K562 (cell line): ENCODE measurements at regions not wholly inside any gene's neighbourhood (a gene's known extent, or its start where the extent isn't known, plus 50 kb on each side); places are given as distances from the start of the nearest gene placed in this dataset.

ENCODE experiments used
- ATAC-seq: fragments of 200-7000 bp; cut with Tn5 transposase; 3 replicates; pipeline ENCODE4 v1.9.1; 2020; ENCODE audit warnings: moderate library complexity
- BruUV-seq: library from RNA; stranded (reverse); fragments of 400-500 nt; replicated peaks from 2 replicates; lab custom pipeline; 2021; lab: Mats Ljungman, UMichigan
- CTCF ChIA-PET: fragments of 300-600 bp; formaldehyde crosslinking; extraction: SDS; loops from one replicate; lab custom pipeline; 2021; ENCODE audit warnings: low intra/inter-chr PET ratio; lab: Yijun Ruan, JAX
- POLR2A ChIA-PET: fragments of 300-600, 350-650 bp; sonication (Branson Sonifier 250); formaldehyde crosslinking; extraction: SDS; loops from one replicate; lab custom pipeline; 2021; ENCODE audit warnings: antibody characterized with exemption, inconsistent platforms; lab: Yijun Ruan, JAX
- DNase-seq, 4 experiments: peaks; one replicate each; pipeline versions ENCODE4 v3.0.0 to v3.0.0-alpha.2; 2011 to 2018; ENCODE audit warnings: low spot score in 3 of 4, mixed read lengths in 3 of 4; ENCODE audit errors: extremely low read depth in 1 of 4
- FAIRE-seq: peaks from 2 replicates; lab custom pipeline; 2011; peaks lifted over from hg19 to GRCh38; lab: Jason Lieb, UNC
- H2AFZ ChIP-seq: 2 replicates; pipeline ENCODE4 v1.6.0; 2011; ENCODE audit warnings: low read depth, low read length, control low read depth, inconsistent platforms
- H3K27ac ChIP-seq: fragments of 200-600 bp; 3 replicates; pipeline ENCODE4 v1.8.0; 2011; ENCODE audit warnings: low read depth, mild to moderate bottlenecking, control low read depth, inconsistent platforms, low read length, moderate library complexity, mixed read lengths; ENCODE audit errors: extremely low read depth
- H3K27me3 ChIP-seq, 2 experiments: fragments of 300-600 bp in 1 of 2; 2 replicates in 1 of 2; 3 replicates in 1 of 2; pipeline versions ENCODE4 v1.6.0 to v1.8.0; 2011; ENCODE audit warnings: inconsistent platforms in 2 of 2, low read length in 2 of 2, mild to moderate bottlenecking in 1 of 2, mixed read lengths in 1 of 2, moderate library complexity in 1 of 2; ENCODE audit not compliant: control insufficient read depth in 2 of 2, insufficient read depth in 2 of 2
- H3K36me3 ChIP-seq: fragments of 300-600 bp; 3 replicates; pipeline ENCODE4 v1.8.0; 2011; ENCODE audit warnings: mild to moderate bottlenecking, low read length, inconsistent platforms; ENCODE audit not compliant: control insufficient read depth, insufficient read depth
- H3K4me1 ChIP-seq, 2 experiments: fragments of 200-600 bp in 1 of 2; replicated peaks in 1 of 2; 2 replicates in 1 of 2; 3 replicates in 1 of 2; pipeline versions ENCODE4 v1.5.1 to v1.8.0; 2011; ENCODE audit warnings: inconsistent platforms in 2 of 2, low read length in 2 of 2, mild to moderate bottlenecking in 1 of 2, mixed read lengths in 1 of 2, moderate library complexity in 1 of 2; ENCODE audit not compliant: control insufficient read depth in 2 of 2, insufficient read depth in 2 of 2
- H3K4me2 ChIP-seq: 2 replicates; pipeline ENCODE4 v1.6.1; 2011; ENCODE audit warnings: low read length, control low read depth, inconsistent platforms, mixed read lengths; ENCODE audit not compliant: insufficient read depth
- H3K4me3 ChIP-seq: fragments of 200-600 bp; sonication (generic), shearing (Covaris generic); 2 replicates; pipeline ENCODE4 v1.5.1; 2016; ENCODE audit warnings: control low read depth, inconsistent platforms
- H3K79me2 ChIP-seq: fragments of 200-600 bp; 3 replicates; pipeline ENCODE4 v1.8.0; 2011; ENCODE audit warnings: low read length, inconsistent platforms; ENCODE audit not compliant: control insufficient read depth, insufficient read depth
- H3K9ac ChIP-seq, 2 experiments: 2 replicates each; pipeline versions ENCODE4 v1.6.0 to v1.6.1; 2011; ENCODE audit warnings: low read depth in 2 of 2, low read length in 2 of 2, control low read depth in 1 of 2, inconsistent platforms in 1 of 2, mild to moderate bottlenecking in 1 of 2, mixed read lengths in 1 of 2; ENCODE audit not compliant: insufficient read depth in 1 of 2
- H3K9me1 ChIP-seq: one replicate; pipeline ENCODE4 v1.6.0; 2011; ENCODE audit warnings: inconsistent platforms, mild to moderate bottlenecking, low read length, moderate library complexity; ENCODE audit not compliant: control insufficient read depth, insufficient read depth
- H3K9me3 ChIP-seq: replicated peaks from 2 replicates; pipeline ENCODE4 v1.5.1; 2011; ENCODE audit warnings: low read depth, low read length, inconsistent platforms; ENCODE audit not compliant: control insufficient read depth, insufficient read depth
- H4K20me1 ChIP-seq: replicated peaks from 2 replicates; pipeline ENCODE4 v1.6.1; 2011; ENCODE audit warnings: low read length, inconsistent platforms, mixed read lengths; ENCODE audit not compliant: control insufficient read depth, insufficient read depth
- BCLAF1 ChIP-seq, 2 experiments: fragments of 450-650 bp in 1 of 2; IDR thresholded peaks; 2 replicates each; pipeline ENCODE4 v1.6.1; 2011 to 2017; ENCODE audit warnings: low read depth in 2 of 2, antibody characterized with exemption in 1 of 2, borderline replicate concordance in 1 of 2, low read length in 1 of 2, mild to moderate bottlenecking in 1 of 2, mixed read lengths in 1 of 2; ENCODE audit not compliant: control insufficient read depth in 1 of 2
- CHD1 ChIP-seq: fragments of 200-600 bp; sonication (generic); IDR thresholded peaks from one replicate; pipeline ENCODE4 v1.6.1; 2012; ENCODE audit warnings: mild to moderate bottlenecking, moderate library complexity, low read length, inconsistent platforms
- KHSRP ChIP-seq: fragments of 450-650 bp; IDR thresholded peaks from 2 replicates; pipeline ENCODE4 v1.6.1; 2017
- MEF2A ChIP-seq: IDR thresholded peaks from 2 replicates; pipeline ENCODE4 v1.6.1; 2011; ENCODE audit warnings: low read depth, mild to moderate bottlenecking, low read length, moderate library complexity; ENCODE audit not compliant: control insufficient read depth
- MEF2D ChIP-seq: conservative IDR thresholded peaks from 2 replicates; pipeline ENCODE4 v1.6.1; 2016; ENCODE audit warnings: low read depth, missing genetic modification characterization, missing compliant biosample characterization
- PHB ChIP-seq: fragments of 250-450 bp; sonication (Bioruptor Pico); IDR thresholded peaks from 2 replicates; pipeline ENCODE4 v1.5.0; 2021
- THAP7 ChIP-seq: fragments of 250-450 bp; sonication (Bioruptor Pico); IDR thresholded peaks from 2 replicates; pipeline ENCODE4 v1.5.0; 2021
- ZFP1 ChIP-seq: fragments of 450-650 bp; formaldehyde crosslinking; IDR thresholded peaks from 2 replicates; pipeline ENCODE4 v1.4.0; 2020; ENCODE audit warnings: mild to moderate bottlenecking, mixed read lengths
- ZNF184 ChIP-seq: sonication (generic); formaldehyde crosslinking; IDR thresholded peaks from 2 replicates; pipeline ENCODE4 v1.5.0; 2020; ENCODE audit warnings: missing genetic modification reagents
- ZNF384 ChIP-seq: IDR thresholded peaks from 2 replicates; pipeline ENCODE4 v1.6.1; 2012; ENCODE audit warnings: low read depth, low read length, improper control_type of control experiment
- WGBS: fragments of 100-300 bp; shearing (Covaris generic); methylation state at CpG from one replicate; pipeline ENCODE4 v1.1.6; 2016; ENCODE audit warnings: low coverage, mixed read lengths; ENCODE audit not compliant: insufficient coverage; ENCODE audit errors: missing lambda C conversion rate; 5-methylcytosine and 5-hydroxymethylcytosine counted together
- in situ Hi-C: fragments of 300-500 bp; cut with MboI; formaldehyde crosslinking; loops from 4 replicates; pipeline ENCODE4 v1.15.0; 2018; ENCODE audit warnings: inconsistent platforms, mixed read lengths
- intact Hi-C: fragments of 100-400 bp; cut with micrococcal nuclease; formaldehyde crosslinking; loops from 2 replicates; pipeline ENCODE4 v1.14.2; 2022
- TF ChIP-seq, protein P1 (sequence below), 2 experiments: fragments of 450-650 bp in 1 of 2; sonication (generic) in 1 of 2; formaldehyde crosslinking in 1 of 2; IDR thresholded peaks; 2 replicates each; pipeline versions ENCODE4 v1.7.1 to v1.9.0; 2016 to 2022; ENCODE audit warnings: inconsistent platforms in 1 of 2, mild to moderate bottlenecking in 1 of 2, missing genetic modification reagents in 1 of 2

DNA sequence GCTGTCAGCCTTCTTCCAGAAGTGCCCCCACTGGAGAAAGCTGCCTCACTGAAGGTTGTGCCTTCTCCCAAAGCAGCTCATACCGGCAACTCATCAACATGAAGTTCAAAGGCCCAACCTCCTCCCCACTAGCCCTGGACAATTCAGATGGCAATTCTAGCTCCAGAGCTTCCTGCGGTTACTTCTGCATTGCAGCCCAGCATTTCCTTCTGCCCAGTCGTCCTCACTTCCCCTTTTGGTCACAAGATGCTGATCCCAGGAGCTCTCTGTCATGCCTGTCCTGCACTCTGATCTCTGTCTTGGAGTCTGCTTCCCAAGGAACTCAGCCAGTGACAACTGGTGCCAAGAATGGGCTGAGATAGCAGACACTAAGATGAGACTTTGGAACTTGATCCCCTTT, 178.2 kb upstream of the SOX9 start:
- FAIRE-seq = no peak
- H4K20me1 ChIP-seq = no peaks in the 10 kb centered on the region
- H3K9me3 ChIP-seq = no peaks in the 10 kb centered on the region
- no peak for ATAC-seq
- ChIA-PET CTCF (no interaction called here), POLR2A (no interaction called here)
- no peak overlapping the region for H2AFZ ChIP-seq
- 0% methylated on average over 3 of the region's 3 CpGs for WGBS
- BruUV-seq = no TSS peak
- no peaks in the 10 kb centered on the region for H3K36me3 ChIP-seq
- no peak overlapping the region for H3K27ac ChIP-seq
- no peaks in the 10 kb centered on the region for H3K9me1 ChIP-seq
- no peak overlapping the region for H3K4me3 ChIP-seq
- no peaks in the 10 kb centered on the region for H3K4me1 ChIP-seq
- H3K9ac ChIP-seq = no peak overlapping the region
- H3K79me2 ChIP-seq = no peaks in the 10 kb centered on the region
- intact Hi-C loops = no loop called here
- in situ Hi-C loops = no loop called here
- no peak for DNase-seq
- H3K27me3 ChIP-seq = no peaks in the 10 kb centered on the region
- no peak overlapping the region for H3K4me2 ChIP-seq
- TF ChIP-seq MEF2A (no peak), ZFP1 (CRISPR knock-in tag) (no peak), MEF2D (tag) (no peak), ZNF384 (no peak), KHSRP (no peak), ZNF184 (CRISPR knock-in tag) (no peak), THAP7 (CRISPR knock-in tag) (no peak), BCLAF1 (IDR thresholded peaks at IDR 0.05; ENCODE audit: borderline replicate concordance in 1 of 2, control insufficient read depth in 1 of 2, low read depth in 2 of 2, low read length in 1 of 2) (no peak), CHD1 (no peak), PHB (CRISPR knock-in tag) (no peak)
- TF ChIP-seq, protein P1, sequence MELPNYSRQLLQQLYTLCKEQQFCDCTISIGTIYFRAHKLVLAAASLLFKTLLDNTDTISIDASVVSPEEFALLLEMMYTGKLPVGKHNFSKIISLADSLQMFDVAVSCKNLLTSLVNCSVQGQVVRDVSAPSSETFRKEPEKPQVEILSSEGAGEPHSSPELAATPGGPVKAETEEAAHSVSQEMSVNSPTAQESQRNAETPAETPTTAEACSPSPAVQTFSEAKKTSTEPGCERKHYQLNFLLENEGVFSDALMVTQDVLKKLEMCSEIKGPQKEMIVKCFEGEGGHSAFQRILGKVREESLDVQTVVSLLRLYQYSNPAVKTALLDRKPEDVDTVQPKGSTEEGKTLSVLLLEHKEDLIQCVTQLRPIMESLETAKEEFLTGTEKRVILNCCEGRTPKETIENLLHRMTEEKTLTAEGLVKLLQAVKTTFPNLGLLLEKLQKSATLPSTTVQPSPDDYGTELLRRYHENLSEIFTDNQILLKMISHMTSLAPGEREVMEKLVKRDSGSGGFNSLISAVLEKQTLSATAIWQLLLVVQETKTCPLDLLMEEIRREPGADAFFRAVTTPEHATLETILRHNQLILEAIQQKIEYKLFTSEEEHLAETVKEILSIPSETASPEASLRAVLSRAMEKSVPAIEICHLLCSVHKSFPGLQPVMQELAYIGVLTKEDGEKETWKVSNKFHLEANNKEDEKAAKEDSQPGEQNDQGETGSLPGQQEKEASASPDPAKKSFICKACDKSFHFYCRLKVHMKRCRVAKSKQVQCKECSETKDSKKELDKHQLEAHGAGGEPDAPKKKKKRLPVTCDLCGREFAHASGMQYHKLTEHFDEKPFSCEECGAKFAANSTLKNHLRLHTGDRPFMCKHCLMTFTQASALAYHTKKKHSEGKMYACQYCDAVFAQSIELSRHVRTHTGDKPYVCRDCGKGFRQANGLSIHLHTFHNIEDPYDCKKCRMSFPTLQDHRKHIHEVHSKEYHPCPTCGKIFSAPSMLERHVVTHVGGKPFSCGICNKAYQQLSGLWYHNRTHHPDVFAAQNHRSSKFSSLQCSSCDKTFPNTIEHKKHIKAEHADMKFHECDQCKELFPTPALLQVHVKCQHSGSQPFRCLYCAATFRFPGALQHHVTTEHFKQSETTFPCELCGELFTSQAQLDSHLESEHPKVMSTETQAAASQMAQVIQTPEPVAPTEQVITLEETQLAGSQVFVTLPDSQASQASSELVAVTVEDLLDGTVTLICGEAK (IDR thresholded peaks at IDR 0.05) = no peak
- TF ChIP-seq, protein P1 (CRISPR knock-in tag; IDR thresholded peaks at IDR 0.05) = no peak
